Smooth muscle cell (in vitro differentiated cells): ENCODE measurements at regions not wholly inside any gene's neighbourhood (a gene's known extent, or its start where the extent isn't known, plus 50 kb on each side); places are given as distances from the start of the nearest gene placed in this dataset.

Experiments
- DNase-seq: peaks from one replicate; lab custom pipeline; 2025; ENCODE audit not compliant: unreplicated experiment; lab: John Stamatoyannopoulos, UW
- H2AFZ ChIP-seq: fragments of 200-600 bp; sonication (generic); 2 replicates; pipeline ENCODE4 v1.6.0; 2016; ENCODE audit warnings: antibody characterized with exemption, low read depth, mild to moderate bottlenecking
- H3F3A ChIP-seq: fragments of 200-600 bp; sonication (generic); 2 replicates; pipeline ENCODE4 v1.6.0; 2017; ENCODE audit warnings: antibody characterized with exemption, low read depth
- H3K27ac ChIP-seq: fragments of 200-600 bp; sonication (generic); 2 replicates; pipeline ENCODE4 v1.5.1; 2016; ENCODE audit warnings: low read depth, mild to moderate bottlenecking
- H3K27me3 ChIP-seq: fragments of 200-600 bp; sonication (generic); 2 replicates; pipeline ENCODE4 v1.6.1; 2016; ENCODE audit warnings: low read depth, mild to moderate bottlenecking
- H3K36me3 ChIP-seq: fragments of 200-600 bp; sonication (generic); 2 replicates; pipeline ENCODE4 v1.5.1; 2016; ENCODE audit warnings: low read depth
- H3K4me1 ChIP-seq: fragments of 200-600 bp; sonication (generic); 2 replicates; pipeline ENCODE4 v1.5.1; 2016; ENCODE audit warnings: low read depth
- H3K4me2 ChIP-seq: fragments of 200-600 bp; sonication (generic); 2 replicates; pipeline ENCODE4 v1.6.0; 2016; ENCODE audit warnings: mild to moderate bottlenecking
- H3K4me3 ChIP-seq: fragments of 200-600 bp; sonication (generic); 2 replicates; pipeline ENCODE4 v1.5.1; 2016; ENCODE audit warnings: mild to moderate bottlenecking
- H3K79me2 ChIP-seq: fragments of 200-600 bp; sonication (generic); 2 replicates; pipeline ENCODE4 v1.6.0; 2016; ENCODE audit warnings: low read depth, mild to moderate bottlenecking
- H3K9ac ChIP-seq: fragments of 200-600 bp; sonication (generic); 2 replicates; pipeline ENCODE4 v1.6.0; 2016; ENCODE audit warnings: low read depth
- H3K9me3 ChIP-seq: fragments of 200-600 bp; sonication (generic); replicated peaks from 2 replicates; pipeline ENCODE4 v1.5.1; 2016; ENCODE audit warnings: low read depth
- H4K20me1 ChIP-seq: fragments of 200-600 bp; sonication (generic); 2 replicates; pipeline ENCODE4 v1.6.0; 2016; ENCODE audit warnings: low read depth
- WGBS: methylation state at CpG from one replicate; pipeline ENCODE4 v1.1.7; 2016; ENCODE audit warnings: low lambda C conversion rate; 5-methylcytosine and 5-hydroxymethylcytosine counted together
- TF ChIP-seq, protein P1 (sequence below): fragments of 200-600 bp; sonication (generic); IDR thresholded peaks from 2 replicates; pipeline ENCODE4 v1.5.1; 2017; ENCODE audit warnings: borderline replicate concordance, mild to moderate bottlenecking, antibody characterized with exemption; ENCODE audit not compliant: insufficient read depth, poor library complexity, severe bottlenecking

DNA sequence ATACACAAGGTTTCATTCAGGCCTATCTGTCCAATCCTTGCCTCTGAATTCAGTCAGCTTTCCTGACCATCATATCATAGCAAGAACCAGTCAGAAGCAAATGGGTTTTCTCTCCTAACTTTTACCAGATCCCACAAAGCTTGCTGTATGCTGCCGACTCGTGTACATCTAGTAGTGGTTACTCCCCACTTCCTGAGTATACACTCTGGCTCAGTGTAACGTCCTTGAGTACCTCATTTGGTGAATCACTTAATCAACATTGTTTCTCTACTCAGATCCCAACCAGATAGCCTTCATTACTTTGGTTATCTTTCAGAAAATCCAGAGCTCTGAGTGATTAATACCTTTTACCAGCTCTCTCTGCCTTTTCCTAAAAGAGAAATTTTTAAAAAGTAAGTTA lies 728.2 kb downstream of the GALC start:
- no peak overlapping the region for H3K27ac ChIP-seq
- DNase-seq: no peak
- H4K20me1 ChIP-seq: no peaks in the 10 kb centered on the region
- H3K4me3 ChIP-seq: no peak overlapping the region
- H3K4me1 ChIP-seq: peaks cover 5% of the 10 kb centered on the region
- TF ChIP-seq, protein P1, sequence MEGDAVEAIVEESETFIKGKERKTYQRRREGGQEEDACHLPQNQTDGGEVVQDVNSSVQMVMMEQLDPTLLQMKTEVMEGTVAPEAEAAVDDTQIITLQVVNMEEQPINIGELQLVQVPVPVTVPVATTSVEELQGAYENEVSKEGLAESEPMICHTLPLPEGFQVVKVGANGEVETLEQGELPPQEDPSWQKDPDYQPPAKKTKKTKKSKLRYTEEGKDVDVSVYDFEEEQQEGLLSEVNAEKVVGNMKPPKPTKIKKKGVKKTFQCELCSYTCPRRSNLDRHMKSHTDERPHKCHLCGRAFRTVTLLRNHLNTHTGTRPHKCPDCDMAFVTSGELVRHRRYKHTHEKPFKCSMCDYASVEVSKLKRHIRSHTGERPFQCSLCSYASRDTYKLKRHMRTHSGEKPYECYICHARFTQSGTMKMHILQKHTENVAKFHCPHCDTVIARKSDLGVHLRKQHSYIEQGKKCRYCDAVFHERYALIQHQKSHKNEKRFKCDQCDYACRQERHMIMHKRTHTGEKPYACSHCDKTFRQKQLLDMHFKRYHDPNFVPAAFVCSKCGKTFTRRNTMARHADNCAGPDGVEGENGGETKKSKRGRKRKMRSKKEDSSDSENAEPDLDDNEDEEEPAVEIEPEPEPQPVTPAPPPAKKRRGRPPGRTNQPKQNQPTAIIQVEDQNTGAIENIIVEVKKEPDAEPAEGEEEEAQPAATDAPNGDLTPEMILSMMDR: no peak
- WGBS: 73% methylated on average over 3 of the region's 3 CpGs
- H3K9ac ChIP-seq: no peak overlapping the region
- no peak overlapping the region for H2AFZ ChIP-seq
- no peak overlapping the region for H3K4me2 ChIP-seq
- H3K36me3 ChIP-seq: no peaks in the 10 kb centered on the region
- H3K9me3 ChIP-seq: no peaks in the 10 kb centered on the region
- no peaks in the 10 kb centered on the region for H3K27me3 ChIP-seq
- H3K79me2 ChIP-seq: no peaks in the 10 kb centered on the region
- H3F3A ChIP-seq: no peaks in the 10 kb centered on the region

DNA sequence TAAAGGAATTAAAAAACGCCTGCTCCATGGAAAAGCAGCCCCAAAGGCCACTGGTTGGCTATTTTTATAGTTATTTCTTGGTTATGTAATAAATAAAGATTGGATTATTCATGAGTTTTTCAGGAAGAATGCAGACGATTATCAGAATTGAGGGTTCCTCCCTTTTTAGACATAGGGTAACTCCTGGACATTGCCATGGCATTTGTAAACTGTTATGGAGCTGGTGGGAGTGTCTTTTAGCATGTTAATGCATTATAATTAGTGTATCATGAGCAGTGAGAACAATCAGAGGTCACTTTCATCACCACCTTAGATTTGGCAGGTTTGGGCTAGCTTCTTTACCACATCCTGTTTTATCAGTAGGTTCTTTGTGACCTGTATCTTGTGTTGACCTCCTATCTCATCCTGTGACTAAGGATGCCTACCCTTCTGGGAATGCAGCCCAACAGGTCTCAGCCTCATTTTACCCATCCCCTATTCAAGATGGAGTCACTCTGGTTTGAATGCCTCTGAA lies 728.7 kb downstream of the GALC start:
- no peak for DNase-seq
- Histone ChIP-seq H3F3A (no peaks in the 10 kb centered on the region), H3K27me3 (no peaks in the 10 kb centered on the region), H3K36me3 (no peaks in the 10 kb centered on the region), H3K9me3 (no peaks in the 10 kb centered on the region), H4K20me1 (no peaks in the 10 kb centered on the region), H3K79me2 (no peaks in the 10 kb centered on the region), H3K27ac (no peak overlapping the region), H3K4me2 (no peak overlapping the region), H2AFZ (no peak overlapping the region), H3K4me1 (peaks cover 5% of the 10 kb centered on the region), H3K4me3 (no peak overlapping the region), H3K9ac (no peak overlapping the region)
- TF ChIP-seq, protein P1: no peak
- WGBS: 76% methylated on average over 2 of the region's 2 CpGs

DNA sequence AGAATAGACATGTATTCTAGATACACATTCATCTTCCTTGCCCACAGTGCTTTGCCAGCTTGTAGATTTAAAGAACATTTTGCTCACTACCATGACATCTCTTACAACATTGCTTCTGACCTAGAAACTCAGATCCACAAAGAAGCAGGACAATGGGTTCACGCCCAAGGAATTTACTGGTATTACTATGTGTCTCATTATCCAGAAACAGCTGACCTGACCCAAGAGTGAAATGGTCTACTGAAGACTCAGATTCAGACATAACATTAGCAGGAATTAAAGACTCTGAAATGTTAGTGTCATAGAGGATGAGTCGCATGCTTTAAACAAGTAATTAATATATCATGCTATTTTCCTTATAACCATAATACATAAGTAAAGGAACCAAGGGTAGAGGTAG lies 731.4 kb downstream of the GALC start:
- Histone ChIP-seq H3F3A (no peaks in the 10 kb centered on the region), H4K20me1 (no peaks in the 10 kb centered on the region), H3K36me3 (no peaks in the 10 kb centered on the region), H3K27ac (no peak overlapping the region), H3K9me3 (no peaks in the 10 kb centered on the region), H2AFZ (no peak overlapping the region), H3K4me2 (no peak overlapping the region), H3K27me3 (no peaks in the 10 kb centered on the region), H3K9ac (no peak overlapping the region), H3K4me1 (peaks cover 5% of the 10 kb centered on the region), H3K79me2 (no peaks in the 10 kb centered on the region), H3K4me3 (no peak overlapping the region)
- 97% methylated on average over 2 of the region's 2 CpGs for WGBS
- TF ChIP-seq, protein P1: no peak
- no peak for DNase-seq

DNA sequence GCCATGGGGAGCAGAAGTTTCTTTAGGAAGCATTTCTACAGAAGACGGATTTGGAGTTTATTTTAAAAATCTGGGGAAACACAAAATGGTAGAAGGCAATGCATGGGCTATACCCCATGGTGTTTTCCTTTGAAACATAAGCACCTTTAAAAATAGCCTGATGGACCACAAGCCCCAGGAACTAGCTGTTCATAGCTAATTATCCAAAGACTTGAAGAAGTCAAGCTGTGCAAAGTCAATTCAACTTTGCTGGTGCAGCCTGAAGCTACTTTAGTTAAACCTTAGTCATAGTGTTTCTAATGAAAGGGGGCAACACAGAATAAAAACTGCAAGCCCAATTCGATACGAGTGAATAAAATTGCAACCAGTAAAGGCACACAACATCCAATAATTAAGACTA lies 732.5 kb downstream of the GALC start:
- Histone ChIP-seq H3K27me3 (no peaks in the 10 kb centered on the region), H3K27ac (no peak overlapping the region), H3K9ac (no peak overlapping the region), H3K4me3 (no peak overlapping the region), H4K20me1 (no peaks in the 10 kb centered on the region), H3K79me2 (no peaks in the 10 kb centered on the region), H2AFZ (no peak overlapping the region), H3F3A (no peaks in the 10 kb centered on the region), H3K4me2 (no peak overlapping the region), H3K36me3 (no peaks in the 10 kb centered on the region), H3K9me3 (no peaks in the 10 kb centered on the region), H3K4me1 (peaks cover 5% of the 10 kb centered on the region)
- DNase-seq: no peak
- 72% methylated on average over 3 of the region's 3 CpGs for WGBS
- TF ChIP-seq, protein P1: no peak
